Lower leg skin (tissue), 4 donors: ENCODE measurements at regions not wholly inside any gene's neighbourhood (a gene's known extent, or its start where the extent isn't known, plus 50 kb on each side); places are given as distances from the start of the nearest gene placed in this dataset.

Source experiments
- DNase-seq, 2 donors: peaks; one replicate each; pipeline ENCODE4 v3.0.0-alpha.2; 2019; ENCODE audit warnings: low spot score in 2 of 2
- H3K4me3 ChIP-seq: fragments of 200-600 bp; sonication (generic); 2 replicates; pipeline ENCODE4 v1.5.1; 2017; ENCODE audit warnings: mild to moderate bottlenecking, low read depth; ENCODE audit not compliant: poor library complexity, severe bottlenecking
- POLR2A ChIP-seq, 2 donors: fragments of 450-650 bp; IDR thresholded peaks; one replicate each; pipeline ENCODE4 v1.6.1; 2016 to 2017; ENCODE audit warnings: antibody characterized with exemption in 2 of 2, mild to moderate bottlenecking in 1 of 2, moderate library complexity in 1 of 2
- WGBS, 2 donors: methylation state at CpG; one replicate each; pipeline ENCODE4 v1.1.5; 2018; 5-methylcytosine and 5-hydroxymethylcytosine counted together
- intact Hi-C: fragments of 100-400 bp; cut with DNase I; formaldehyde crosslinking; loops from one replicate; pipeline ENCODE4 v1.15.0; 2023; ENCODE audit warnings: low total_unique reads
- TF ChIP-seq, protein P1 (sequence below), 3 donors: fragments of 450-650 bp; IDR thresholded peaks; one replicate each; pipeline ENCODE4 v1.5.1; 2016; ENCODE audit warnings: antibody characterized with exemption in 3 of 3, mild to moderate bottlenecking in 3 of 3, moderate library complexity in 2 of 3

DNA sequence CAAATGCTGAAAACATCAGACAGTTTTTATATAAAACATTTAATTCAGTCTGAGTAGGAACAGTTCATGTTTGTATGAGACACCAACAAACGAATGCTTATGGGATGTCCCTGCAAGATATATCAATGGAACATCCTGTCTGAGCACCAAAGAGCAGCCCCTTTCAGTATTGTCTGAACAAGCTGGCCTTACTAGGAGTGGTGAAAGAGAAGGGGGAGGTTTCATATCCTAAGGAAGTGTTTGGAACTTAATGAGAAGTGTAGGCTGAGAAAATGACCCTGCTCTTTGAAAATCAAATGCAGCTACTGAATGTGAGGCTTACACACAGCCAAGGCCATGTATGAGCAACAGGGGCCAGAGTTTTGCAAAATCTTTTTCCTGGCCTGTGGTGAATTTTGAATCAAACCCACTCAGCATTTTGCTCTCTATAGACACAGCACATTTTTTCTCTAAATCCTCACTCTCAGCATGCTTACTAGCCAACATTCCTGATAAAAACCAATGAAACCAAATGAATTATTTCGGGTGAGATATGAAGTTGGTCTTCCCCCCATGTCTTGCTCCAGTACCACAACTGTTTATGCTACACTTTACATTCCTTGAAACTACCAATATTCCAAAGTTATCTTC is 119.4 kb downstream of the LUZP4 start:
- TF ChIP-seq POLR2A (IDR thresholded peaks at IDR 0.05), result no peak
- TF ChIP-seq, protein P1, sequence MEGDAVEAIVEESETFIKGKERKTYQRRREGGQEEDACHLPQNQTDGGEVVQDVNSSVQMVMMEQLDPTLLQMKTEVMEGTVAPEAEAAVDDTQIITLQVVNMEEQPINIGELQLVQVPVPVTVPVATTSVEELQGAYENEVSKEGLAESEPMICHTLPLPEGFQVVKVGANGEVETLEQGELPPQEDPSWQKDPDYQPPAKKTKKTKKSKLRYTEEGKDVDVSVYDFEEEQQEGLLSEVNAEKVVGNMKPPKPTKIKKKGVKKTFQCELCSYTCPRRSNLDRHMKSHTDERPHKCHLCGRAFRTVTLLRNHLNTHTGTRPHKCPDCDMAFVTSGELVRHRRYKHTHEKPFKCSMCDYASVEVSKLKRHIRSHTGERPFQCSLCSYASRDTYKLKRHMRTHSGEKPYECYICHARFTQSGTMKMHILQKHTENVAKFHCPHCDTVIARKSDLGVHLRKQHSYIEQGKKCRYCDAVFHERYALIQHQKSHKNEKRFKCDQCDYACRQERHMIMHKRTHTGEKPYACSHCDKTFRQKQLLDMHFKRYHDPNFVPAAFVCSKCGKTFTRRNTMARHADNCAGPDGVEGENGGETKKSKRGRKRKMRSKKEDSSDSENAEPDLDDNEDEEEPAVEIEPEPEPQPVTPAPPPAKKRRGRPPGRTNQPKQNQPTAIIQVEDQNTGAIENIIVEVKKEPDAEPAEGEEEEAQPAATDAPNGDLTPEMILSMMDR (IDR thresholded peaks at IDR 0.05), result no peak
- 65 to 69% methylated on average over 2 of the region's 2 CpGs for WGBS, 2 donors
- intact Hi-C loops, result no loop called here
- no peak overlapping the region for H3K4me3 ChIP-seq
- DNase-seq, result no peak

DNA sequence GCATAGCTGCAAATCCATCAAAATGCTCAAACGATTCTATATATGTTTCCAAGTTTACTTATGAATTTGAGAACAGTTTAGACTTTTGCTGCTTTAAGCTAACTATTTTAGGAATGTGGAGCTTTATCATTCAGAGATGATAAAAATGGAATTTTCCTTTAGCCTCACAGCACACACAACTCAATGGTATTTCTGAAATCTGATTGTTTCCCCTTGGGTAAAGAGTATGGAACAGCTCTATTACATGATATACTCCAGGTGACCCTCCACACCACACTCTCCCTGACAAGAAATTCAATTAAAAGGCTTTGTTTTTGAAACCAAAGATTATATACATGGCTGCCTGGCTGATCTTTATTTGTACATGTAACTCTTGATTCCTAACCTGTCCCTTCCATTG is 120.0 kb downstream of the LUZP4 start:
- WGBS, 2 donors, result 51 to 70% methylated on average over 1 of the region's 1 CpG
- no peak for DNase-seq
- TF ChIP-seq, protein P1 (IDR thresholded peaks at IDR 0.05), result no peak
- TF ChIP-seq POLR2A (IDR thresholded peaks at IDR 0.05), result no peak
- no peak overlapping the region for H3K4me3 ChIP-seq
- intact Hi-C loops, result no loop called here

DNA sequence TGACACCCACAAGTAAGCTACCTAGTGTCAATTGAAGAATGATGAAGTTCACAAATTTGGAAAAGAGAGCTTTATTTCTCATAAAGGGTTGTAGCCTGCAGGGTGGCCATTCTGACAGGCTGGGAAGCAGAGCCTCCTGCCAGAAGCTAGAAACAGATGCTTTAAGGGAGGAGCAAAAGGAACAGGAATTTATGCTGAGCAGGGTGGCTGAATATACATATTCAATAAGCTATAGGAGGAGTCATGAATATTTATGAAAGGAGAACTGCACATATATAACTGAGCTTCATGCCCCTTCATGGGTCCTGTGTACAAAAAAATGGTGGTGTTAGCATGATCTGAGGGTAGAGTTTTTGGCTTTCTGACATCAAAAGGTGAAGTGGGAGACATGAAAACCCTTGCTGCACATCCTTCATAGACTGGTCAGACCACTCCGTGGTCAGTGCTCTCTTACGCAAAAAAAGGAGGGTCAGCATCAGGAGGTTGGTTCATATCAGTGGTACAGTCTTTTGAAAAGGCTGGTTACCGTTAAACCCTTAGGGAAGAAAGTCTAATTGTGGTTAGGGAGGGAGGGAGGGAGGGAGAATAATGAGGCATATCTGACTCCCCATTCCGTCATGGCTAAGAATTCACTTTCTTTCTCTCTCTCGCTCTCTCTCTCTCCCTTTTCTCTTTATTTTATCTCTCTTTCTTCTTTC is 121.4 kb downstream of the LUZP4 start:
- TF ChIP-seq, protein P1 (IDR thresholded peaks at IDR 0.05), result no peak
- no peak for TF ChIP-seq POLR2A (IDR thresholded peaks at IDR 0.05)
- 69 to 83% methylated on average over 5 of the region's 5 CpGs for WGBS, 2 donors
- intact Hi-C loops, result no loop called here
- DNase-seq, result no peak
- no peak overlapping the region for H3K4me3 ChIP-seq

DNA sequence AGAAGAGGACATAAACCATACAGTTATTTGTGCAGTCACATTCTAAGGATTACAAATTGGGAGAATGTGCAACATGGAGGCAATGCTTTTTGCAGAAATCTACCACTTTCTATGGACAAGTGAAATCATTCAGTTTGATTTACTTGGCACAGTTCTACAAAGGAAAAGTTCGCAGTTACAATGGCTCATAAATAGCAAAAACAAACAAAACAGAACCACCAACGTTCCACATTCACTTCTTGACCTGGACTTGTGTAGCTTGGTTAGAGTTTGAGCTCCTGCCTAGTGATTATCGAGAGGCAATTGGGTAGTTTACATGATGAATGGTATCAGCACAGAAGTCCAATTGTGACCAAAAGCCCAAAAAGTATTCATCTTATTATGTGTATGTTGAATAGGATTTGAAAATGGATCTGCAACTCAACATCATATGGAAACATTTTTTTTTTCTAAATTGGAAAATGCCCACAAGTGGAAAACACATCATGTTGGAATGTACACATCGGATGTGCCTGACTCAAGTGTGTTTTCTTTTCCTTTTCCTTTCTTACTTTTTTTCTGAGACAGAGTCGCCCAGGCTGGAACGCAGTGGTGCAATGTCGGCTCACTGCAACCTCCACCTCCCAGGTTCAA is 123.8 kb downstream of the LUZP4 start:
- 64 to 71% methylated on average over 7 of the region's 7 CpGs for WGBS, 2 donors
- intact Hi-C loops, result no loop called here
- H3K4me3 ChIP-seq, result no peak overlapping the region
- DNase-seq, result no peak
- TF ChIP-seq, protein P1 (IDR thresholded peaks at IDR 0.05), result no peak
- no peak for TF ChIP-seq POLR2A (IDR thresholded peaks at IDR 0.05)

DNA sequence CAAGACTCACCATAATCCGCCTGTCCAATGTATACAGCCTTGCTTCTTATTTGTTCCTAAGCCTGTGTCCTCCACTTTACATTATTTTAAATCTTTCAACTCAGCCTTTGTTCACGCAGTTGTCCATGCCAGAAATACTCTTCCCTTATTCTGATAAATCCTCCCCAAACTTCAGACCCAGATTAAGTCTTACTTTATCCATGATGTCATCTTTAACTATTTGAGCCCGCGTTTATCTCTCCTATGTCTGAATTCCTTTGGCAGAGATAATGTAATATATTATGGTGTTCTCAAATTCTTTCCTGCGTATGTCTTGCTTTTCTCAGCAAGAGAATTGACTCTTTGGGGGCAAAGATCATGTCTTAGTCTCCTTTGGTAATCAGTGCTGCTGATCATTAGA is 129.6 kb downstream of the LUZP4 start:
- no peak for DNase-seq
- TF ChIP-seq POLR2A (IDR thresholded peaks at IDR 0.05), result no peak
- TF ChIP-seq, protein P1 (IDR thresholded peaks at IDR 0.05), result no peak
- H3K4me3 ChIP-seq, result no peak overlapping the region
- WGBS, 2 donors, result 75 to 80% methylated on average over 5 of the region's 5 CpGs
- intact Hi-C loops, result no loop called here
